Hepatic stellate cell (primary cell): ENCODE measurements at regions not wholly inside any gene's neighbourhood (a gene's known extent, or its start where the extent isn't known, plus 50 kb on each side); places are given as distances from the start of the nearest gene placed in this dataset.
"Not testable (repeated sequence)": the region's sequence is repeated elsewhere in the genome, so short reads cannot be mapped to it uniquely, and the experiment has no call there.

Experiments used
- DNase-seq: peaks from one replicate; pipeline ENCODE4 v3.0.0; 2011; ENCODE audit warnings: low spot score

DNA sequence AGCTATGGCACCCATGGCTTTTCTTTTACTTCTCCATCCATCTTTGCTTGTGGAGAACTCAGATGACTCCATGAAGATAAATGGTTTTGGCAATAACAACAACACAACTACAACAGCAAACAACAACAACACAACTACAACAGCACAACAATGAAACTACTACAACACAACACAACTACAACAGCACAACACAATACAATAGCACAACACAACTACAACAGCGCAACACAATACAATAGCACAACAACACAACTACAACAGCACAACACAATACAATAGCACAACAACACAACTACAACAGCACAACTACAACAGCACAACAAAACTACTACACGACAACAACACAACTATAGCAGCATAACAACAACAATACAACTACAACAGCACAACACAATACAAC, 569.4 kb downstream of the TOX3 start:
- DNase-seq, result not testable (repeated sequence)

- peak; percentile 35 for DNase-seq
Observed at GRCh38 chr16:51971184-51971583, 575.8 kb downstream of the TOX3 start.

GRCh38 chr16:51968749-51969148, 578.2 kb downstream of the TOX3 start:
- peak; percentile 7 for DNase-seq

DNA sequence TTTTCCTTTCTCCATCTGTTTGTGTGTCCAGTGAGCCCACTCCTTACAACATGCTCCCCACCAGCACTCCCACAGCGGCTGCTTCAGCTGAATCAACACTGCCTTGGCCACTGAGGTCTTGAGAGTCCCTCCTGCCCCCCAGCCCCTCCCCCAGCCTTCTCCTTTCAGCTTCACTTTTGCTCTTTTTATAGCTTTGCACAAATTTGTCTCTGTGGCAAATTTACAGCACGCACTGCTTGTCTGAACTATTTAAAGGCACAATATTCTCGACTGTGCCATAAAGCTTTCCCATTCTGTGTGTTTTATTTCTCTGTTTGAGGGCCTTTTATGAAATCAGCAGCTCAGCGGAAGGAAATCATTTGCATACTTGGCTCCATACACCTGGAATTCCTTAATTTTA, 579.3 kb downstream of the TOX3 start:
- no peak for DNase-seq

DNA sequence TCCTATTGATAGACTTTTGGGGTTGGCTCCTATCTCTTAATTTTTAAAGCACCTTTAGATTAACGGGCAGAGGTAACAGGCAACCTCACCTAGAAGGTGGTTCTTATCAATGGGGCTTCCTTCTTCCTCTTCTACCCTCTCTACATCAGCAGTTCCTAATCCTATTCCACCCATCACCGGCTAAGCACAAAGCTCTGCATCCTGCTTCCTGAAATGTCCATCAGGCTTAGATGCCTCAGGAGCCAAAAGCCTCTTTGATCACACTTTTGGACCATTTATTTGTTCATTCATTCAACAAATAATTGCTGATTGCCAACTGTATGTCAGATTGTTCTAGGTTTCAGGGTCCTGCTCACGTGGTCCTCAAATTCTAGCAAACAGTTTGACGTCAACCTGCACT, 586.0 kb downstream of the TOX3 start:
- no peak for DNase-seq

DNA sequence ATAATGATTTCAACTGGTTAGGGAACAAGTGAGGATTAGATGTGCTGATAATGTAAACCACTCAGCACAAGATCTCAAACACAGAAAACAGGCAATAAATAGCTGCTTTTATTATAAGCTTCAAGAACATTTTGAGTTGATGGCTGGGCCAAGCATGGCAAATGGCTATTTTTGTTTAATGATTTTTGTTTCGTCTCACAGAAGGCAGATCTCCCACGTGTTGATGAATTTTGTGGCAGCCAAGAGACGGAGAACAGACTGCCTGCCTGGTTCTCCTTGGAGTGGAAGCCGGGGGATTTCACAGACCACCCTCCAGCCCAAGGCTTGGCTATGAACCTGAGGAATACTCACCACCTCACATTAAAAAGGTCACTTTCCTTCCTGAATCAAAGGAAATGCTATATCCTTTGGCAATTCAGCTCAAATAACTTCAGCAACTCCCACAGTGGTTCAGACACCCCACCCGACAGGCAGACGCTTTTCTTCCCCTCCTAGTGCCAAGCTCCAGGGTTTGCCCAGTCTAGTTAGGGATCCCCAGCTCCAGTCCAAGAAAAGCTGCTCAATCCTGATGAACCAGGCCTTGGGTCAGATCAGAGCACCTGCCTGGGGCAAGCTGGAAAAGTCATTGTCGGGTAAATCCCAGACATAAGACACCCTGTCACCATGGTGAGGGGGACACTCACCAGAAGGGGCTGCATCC, 593.5 kb downstream of the TOX3 start:
- DNase-seq, result no peak

GRCh38 chr16:51952500-51952899, 594.4 kb downstream of the TOX3 start:
- DNase-seq, result no peak

- DNase-seq, result no peak
Observed at GRCh38 chr16:51951668-51952298, 595.2 kb downstream of the TOX3 start.

DNA sequence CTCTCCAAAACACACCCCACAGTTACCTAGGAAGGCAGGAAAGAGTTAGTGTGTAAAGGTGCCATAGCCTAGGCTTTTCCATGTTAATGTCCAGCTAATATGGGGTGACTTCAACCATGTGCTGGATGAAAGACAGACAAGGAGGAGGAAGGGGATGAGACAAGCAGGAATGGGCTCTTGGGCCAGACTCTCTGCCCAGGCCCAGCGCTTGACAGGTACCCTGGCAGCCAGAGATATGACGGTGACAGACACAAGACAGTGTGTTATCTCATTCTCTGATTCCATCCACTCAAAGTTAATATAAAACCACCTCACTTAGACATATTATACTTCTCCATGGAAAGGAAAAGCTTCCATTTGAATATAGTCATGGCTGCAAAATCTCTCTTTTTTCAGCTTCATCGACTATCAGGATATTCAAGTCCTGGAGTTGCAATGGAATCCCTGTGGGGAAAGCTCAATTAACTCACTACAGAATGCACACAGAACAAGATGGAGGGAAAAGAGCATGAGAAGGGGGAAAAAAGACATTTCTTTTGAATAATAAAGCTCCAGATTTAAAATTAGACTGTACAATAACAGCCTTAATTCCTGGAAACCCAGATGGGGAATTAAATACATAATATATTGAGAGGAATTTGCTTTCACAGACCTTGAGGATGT, 596.7 kb downstream of the TOX3 start:
- no peak for DNase-seq

DNA sequence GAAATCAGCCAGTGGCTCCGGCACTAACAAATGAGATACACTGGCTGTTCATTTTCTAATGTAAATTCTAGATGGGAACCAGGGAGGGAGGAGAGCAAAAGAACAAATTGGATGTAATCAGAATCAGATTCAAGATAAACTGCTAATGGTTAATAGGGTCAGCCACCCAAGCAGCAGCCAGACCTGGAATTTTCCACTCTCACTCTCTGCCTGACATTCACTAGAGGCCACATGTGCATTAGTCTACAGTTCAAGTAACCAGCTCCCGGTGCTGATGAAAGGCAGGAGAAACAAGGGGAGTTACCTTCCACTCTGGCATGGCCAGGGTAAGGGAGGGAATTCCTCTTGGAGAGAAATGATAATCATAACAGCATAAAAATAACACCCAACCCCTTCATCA, 597.7 kb downstream of the TOX3 start:
- DNase-seq, result no peak

- no peak for DNase-seq
Observed at GRCh38 chr16:51941412-51941811, 605.5 kb downstream of the TOX3 start.

GRCh38 chr16:51940183-51940582, 606.8 kb downstream of the TOX3 start:
- no peak for DNase-seq

- no peak for DNase-seq
Observed at GRCh38 chr16:51939378-51939871, 607.5 kb downstream of the TOX3 start.

DNA sequence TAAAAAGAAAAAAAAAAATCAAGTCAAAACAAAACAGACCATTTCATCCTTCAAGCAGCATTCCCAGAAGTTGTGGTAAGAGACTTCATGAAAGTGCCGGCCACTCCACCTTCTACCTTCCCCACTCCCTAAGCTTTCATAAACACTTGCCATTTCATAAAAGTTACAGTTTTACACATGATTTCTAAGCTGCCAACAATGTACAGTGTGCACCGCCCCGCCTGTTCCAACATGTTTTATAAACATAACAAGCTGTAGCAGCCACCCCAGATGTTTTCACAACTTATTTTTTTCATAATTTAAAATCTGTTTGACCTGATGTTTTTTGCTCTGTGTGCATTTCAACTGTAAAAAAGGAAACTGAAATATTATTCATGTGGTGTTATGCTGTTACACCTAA, 608.1 kb downstream of the TOX3 start:
- no peak for DNase-seq

- DNase-seq, result no peak
Observed at GRCh38 chr16:51937771-51938170, 609.2 kb downstream of the TOX3 start.

DNA sequence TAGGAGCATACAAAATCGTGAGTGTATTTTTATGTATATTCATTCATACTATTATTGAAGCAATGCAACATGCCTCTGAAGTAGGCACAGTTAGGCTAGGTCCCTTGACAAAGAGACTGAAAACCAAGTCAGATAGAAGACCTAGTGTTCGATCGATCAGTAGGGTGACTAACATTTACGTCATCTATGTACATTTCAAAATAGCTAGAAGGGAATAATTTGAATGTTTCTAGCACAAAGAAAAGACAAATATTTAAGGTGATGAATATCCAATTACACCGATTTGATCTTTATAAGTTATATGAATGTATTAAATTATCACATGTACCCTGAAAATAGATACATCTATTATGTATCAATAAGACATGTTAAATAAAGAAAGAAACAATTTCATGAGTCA, 610.1 kb downstream of the TOX3 start:
- no peak for DNase-seq

GRCh38 chr16:51932317-51932716, 614.6 kb downstream of the TOX3 start:
- DNase-seq, result no peak

DNA sequence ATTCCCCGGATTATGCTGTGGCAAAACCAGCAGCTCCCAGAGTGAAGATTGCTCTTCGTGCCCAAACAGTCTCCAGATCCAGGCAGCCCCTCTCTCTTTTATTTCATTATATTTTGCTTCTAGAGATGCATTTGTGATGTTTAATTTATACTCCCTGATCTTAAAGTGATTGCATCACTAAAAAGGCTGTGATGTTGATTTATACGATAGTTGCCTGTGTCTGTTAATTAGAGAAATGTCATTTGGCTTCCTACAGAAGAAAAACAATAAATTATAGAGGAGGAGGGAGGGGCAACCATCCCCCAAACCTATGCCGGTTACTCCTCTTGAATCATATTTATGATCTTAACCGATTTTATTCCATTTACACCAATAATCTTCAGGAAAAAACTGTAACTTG, 615.3 kb downstream of the TOX3 start:
- no peak for DNase-seq

DNA sequence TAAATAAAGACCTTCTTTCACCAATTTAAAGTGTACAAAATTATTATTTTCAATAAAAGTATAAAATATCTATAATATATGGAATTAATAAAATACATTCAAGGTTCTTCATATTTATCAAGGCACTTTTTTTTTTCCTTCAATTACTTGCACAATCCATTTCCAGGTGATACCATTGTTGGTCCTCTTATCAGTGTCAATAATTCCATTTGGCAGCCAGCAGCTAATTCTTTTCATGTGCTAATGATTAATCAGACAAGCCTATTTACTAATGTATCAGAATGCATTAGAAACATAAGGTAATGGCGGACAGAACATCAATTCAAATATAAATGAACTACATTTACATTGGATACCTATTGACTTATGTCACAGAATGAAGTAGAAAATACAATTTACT, 622.2 kb downstream of the TOX3 start:
- no peak for DNase-seq

DNA sequence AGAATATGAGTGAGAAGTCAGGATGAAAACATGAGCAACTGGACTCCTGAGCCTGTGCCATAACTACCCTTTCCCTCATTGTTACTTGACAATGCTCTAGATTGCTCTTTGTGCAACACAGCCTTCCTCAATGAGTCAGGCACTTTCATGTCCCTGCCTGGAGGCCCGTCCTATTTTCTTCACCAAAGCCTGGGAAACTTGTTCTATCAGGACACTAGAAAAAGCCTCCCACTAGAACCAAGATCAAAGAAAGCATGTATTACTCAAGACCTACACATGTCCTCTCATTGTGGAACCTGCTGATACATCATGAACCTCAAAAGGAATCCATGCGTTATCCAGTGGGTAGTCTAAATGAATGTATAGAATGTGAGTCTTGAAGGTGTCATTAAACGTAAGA, 624.5 kb downstream of the TOX3 start:
- DNase-seq, result no peak

DNA sequence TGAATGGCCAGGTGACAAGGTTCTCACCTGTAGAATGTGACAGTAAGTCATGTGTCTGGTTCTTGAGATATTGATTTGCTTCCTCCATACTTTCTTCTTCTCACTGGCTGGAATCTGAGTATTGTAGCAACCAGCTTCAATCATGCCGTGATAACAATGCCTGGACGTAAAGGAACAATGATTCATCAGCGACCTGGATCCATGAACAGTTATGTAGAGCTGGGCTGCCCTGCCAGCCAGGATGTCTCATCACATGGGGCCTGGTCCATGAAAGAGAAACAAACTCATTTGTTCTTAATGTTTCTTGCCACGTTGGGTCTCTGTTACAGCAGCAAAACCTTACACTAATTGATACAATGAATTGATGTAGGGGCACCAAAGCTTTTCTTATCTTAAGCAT, 627.2 kb downstream of the TOX3 start:
- no peak for DNase-seq

DNA sequence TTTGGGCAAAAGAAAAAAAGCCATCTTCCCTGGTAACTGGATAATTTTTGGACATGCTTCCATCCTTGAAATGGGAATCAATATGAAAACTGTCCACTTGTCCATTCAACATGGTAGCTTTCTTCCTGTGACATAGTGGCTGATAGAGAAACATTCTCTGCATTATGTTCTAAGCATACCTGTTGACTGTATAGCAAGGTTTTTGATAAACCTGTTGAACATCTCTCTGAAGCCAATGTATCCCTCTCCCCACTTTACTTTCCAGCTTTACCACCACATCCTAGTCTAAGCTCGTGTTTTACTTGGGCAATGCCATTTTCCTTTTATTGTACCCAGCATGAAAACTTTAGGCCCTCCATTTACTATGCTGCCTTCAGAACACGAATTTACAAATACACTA, 630.1 kb downstream of the TOX3 start:
- DNase-seq, result no peak

DNA sequence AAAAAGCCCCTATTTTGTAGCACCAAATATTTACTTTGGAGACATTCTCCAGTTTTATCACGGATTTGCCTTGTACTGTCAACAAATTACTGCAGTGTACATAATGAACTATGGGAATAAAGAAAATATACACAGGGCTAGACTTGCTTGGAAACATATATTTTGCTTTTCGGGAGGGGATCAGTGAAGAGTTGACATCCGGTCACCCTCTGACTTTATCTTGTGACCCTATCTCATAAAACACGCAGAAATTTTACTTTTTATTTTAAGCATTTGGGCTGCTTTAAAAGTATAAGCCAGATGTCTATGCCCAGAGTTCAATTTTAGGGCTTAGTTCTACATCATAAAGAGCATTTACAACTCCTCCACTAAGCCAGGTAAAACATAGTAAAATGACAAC, 630.7 kb downstream of the TOX3 start:
- DNase-seq, result no peak
